H9 (cell line): ENCODE measurements at regions not wholly inside any gene's neighbourhood (a gene's known extent, or its start where the extent isn't known, plus 50 kb on each side); places are given as distances from the start of the nearest gene placed in this dataset.

Experiments
- DNase-seq: peaks from one replicate; pipeline ENCODE4 v3.0.0-alpha.2; 2017
- H2AFZ ChIP-seq: one replicate; pipeline ENCODE4 v1.6.1; 2013; ENCODE audit warnings: mild to moderate bottlenecking, low read length, control low read depth, moderate library complexity
- H2AK5ac ChIP-seq: 2 replicates; pipeline ENCODE4 v1.6.1; 2013; ENCODE audit warnings: low read length, control low read depth, mixed read lengths; ENCODE audit not compliant: insufficient read length
- H2BK120ac ChIP-seq: one replicate; pipeline ENCODE4 v1.6.1; 2013; ENCODE audit warnings: low read depth, mild to moderate bottlenecking, low read length, control low read depth, inconsistent platforms; ENCODE audit not compliant: poor library complexity, severe bottlenecking
- H2BK12ac ChIP-seq: 2 replicates; pipeline ENCODE4 v1.6.1; 2013; ENCODE audit warnings: low read length, control low read depth, mixed read lengths, low read depth; ENCODE audit not compliant: insufficient read length
- H2BK15ac ChIP-seq: 2 replicates; pipeline ENCODE4 v1.6.1; 2013; ENCODE audit warnings: low read depth, low read length, control low read depth
- H2BK20ac ChIP-seq: one replicate; pipeline ENCODE4 v1.6.1; 2013; ENCODE audit warnings: low read depth, mild to moderate bottlenecking, low read length, control low read depth, inconsistent platforms; ENCODE audit not compliant: poor library complexity, severe bottlenecking
- H2BK5ac ChIP-seq: 2 replicates; pipeline ENCODE4 v1.6.1; 2013; ENCODE audit warnings: low read length, control low read depth, mixed read lengths; ENCODE audit not compliant: insufficient read length
- H3K14ac ChIP-seq: 2 replicates; pipeline ENCODE4 v1.6.1; 2013; ENCODE audit warnings: low read length, control low read depth; ENCODE audit not compliant: insufficient read depth
- H3K18ac ChIP-seq: 2 replicates; pipeline ENCODE4 v1.6.1; 2013; ENCODE audit warnings: low read depth, mild to moderate bottlenecking, mixed read lengths, low read length, control low read depth; ENCODE audit not compliant: insufficient read length
- H3K23ac ChIP-seq: 2 replicates; pipeline ENCODE4 v1.6.1; 2013; ENCODE audit warnings: low read length, control low read depth, mixed read lengths, low read depth; ENCODE audit not compliant: insufficient read length
- H3K23me2 ChIP-seq: 2 replicates; pipeline ENCODE4 v1.6.1; 2013; ENCODE audit warnings: low read depth, mild to moderate bottlenecking, mixed read lengths, low read length, control low read depth; ENCODE audit not compliant: insufficient read length, poor library complexity, severe bottlenecking
- H3K27ac ChIP-seq: 2 replicates; pipeline ENCODE4 v1.5.1; 2013; ENCODE audit warnings: low read length, control low read depth, mixed read lengths, low read depth; ENCODE audit not compliant: insufficient read length
- H3K27me3 ChIP-seq: 2 replicates; pipeline ENCODE4 v1.6.1; 2013; ENCODE audit warnings: low read length, control low read depth, inconsistent platforms; ENCODE audit not compliant: insufficient read depth
- H3K4ac ChIP-seq: 2 replicates; pipeline ENCODE4 v1.6.1; 2013; ENCODE audit warnings: low read depth, mild to moderate bottlenecking, control low read depth, inconsistent platforms, low read length, moderate library complexity
- H3K4me1 ChIP-seq: 2 replicates; pipeline ENCODE4 v1.6.1; 2013; ENCODE audit warnings: low read length, control low read depth, inconsistent platforms; ENCODE audit not compliant: insufficient read depth
- H3K4me2 ChIP-seq: 2 replicates; pipeline ENCODE4 v1.6.1; 2013; ENCODE audit warnings: low read length, control low read depth, mixed read lengths; ENCODE audit not compliant: insufficient read length, insufficient read depth
- H3K56ac ChIP-seq: 2 replicates; pipeline ENCODE4 v1.6.1; 2013; ENCODE audit warnings: low read depth, mild to moderate bottlenecking, mixed read lengths, low read length, control low read depth; ENCODE audit not compliant: insufficient read length
- H3K79me1 ChIP-seq: 2 replicates; pipeline ENCODE4 v1.6.1; 2013; ENCODE audit warnings: low read depth, mild to moderate bottlenecking, moderate library complexity, low read length, control low read depth, inconsistent platforms; ENCODE audit not compliant: insufficient read depth, poor library complexity, severe bottlenecking
- H3K79me2 ChIP-seq: 2 replicates; pipeline ENCODE4 v1.6.1; 2013; ENCODE audit warnings: low read length, control low read depth, inconsistent platforms; ENCODE audit not compliant: insufficient read depth
- H3K9ac ChIP-seq: 2 replicates; pipeline ENCODE4 v1.6.1; 2013; ENCODE audit warnings: low read length, control low read depth, mixed read lengths; ENCODE audit not compliant: insufficient read length; ENCODE audit errors: extremely low read depth
- H3K9me3 ChIP-seq: one replicate; pipeline ENCODE4 v1.6.1; 2013; ENCODE audit warnings: low read depth, low read length, inconsistent platforms; ENCODE audit not compliant: control insufficient read depth
- H3T11ph ChIP-seq: one replicate; pipeline ENCODE4 v1.6.1; 2013; ENCODE audit warnings: mild to moderate bottlenecking, low read length, control low read depth, inconsistent platforms
- H4K20me1 ChIP-seq: one replicate; pipeline ENCODE4 v1.6.1; 2013; ENCODE audit not compliant: control insufficient read depth, insufficient read length, insufficient read depth
- H4K5ac ChIP-seq: 2 replicates; pipeline ENCODE4 v1.6.1; 2013; ENCODE audit warnings: low read depth, mild to moderate bottlenecking, mixed read lengths, low read length, control low read depth; ENCODE audit not compliant: insufficient read length
- H4K8ac ChIP-seq: replicated peaks from 2 replicates; pipeline ENCODE4 v1.6.1; 2013; ENCODE audit warnings: low read length, control low read depth, mixed read lengths, low read depth; ENCODE audit not compliant: insufficient read length
- H4K91ac ChIP-seq: 2 replicates; pipeline ENCODE4 v1.6.1; 2013; ENCODE audit warnings: low read depth, mild to moderate bottlenecking, moderate library complexity, mixed read lengths, low read length, control low read depth; ENCODE audit not compliant: insufficient read length
- H3K27ac Mint-ChIP-seq, 3 experiments: 2 replicates in 2 of 3; 3 replicates in 1 of 3; pipeline ENCODE4 v1.8.0; 2020 to 2021; ENCODE audit warnings: mixed read lengths in 3 of 3, mild to moderate bottlenecking in 1 of 3, moderate library complexity in 1 of 3
- H3K27me3 Mint-ChIP-seq: 2 replicates; pipeline ENCODE4 v1.8.0; 2021; ENCODE audit warnings: low read depth, mild to moderate bottlenecking, moderate library complexity, mixed read lengths
- H3K36me3 Mint-ChIP-seq, 3 experiments: 2 replicates in 2 of 3; 3 replicates in 1 of 3; pipeline ENCODE4 v1.8.0; 2020 to 2021; ENCODE audit warnings: low read depth in 3 of 3, mixed read lengths in 3 of 3; ENCODE audit not compliant: insufficient read depth in 1 of 3
- H3K4me1 Mint-ChIP-seq, 2 experiments: 2 replicates each; pipeline ENCODE4 v1.8.0; 2020; ENCODE audit warnings: mixed read lengths in 2 of 2
- H3K4me3 Mint-ChIP-seq, 2 experiments: 2 replicates in 1 of 2; 3 replicates in 1 of 2; pipeline ENCODE4 v1.8.0; 2020 to 2021; ENCODE audit warnings: mild to moderate bottlenecking in 2 of 2, mixed read lengths in 2 of 2, moderate library complexity in 1 of 2
- H3K9me3 Mint-ChIP-seq, 2 experiments: 2 replicates in 1 of 2; 3 replicates in 1 of 2; pipeline ENCODE4 v1.8.0; 2020; ENCODE audit warnings: mild to moderate bottlenecking in 2 of 2, mixed read lengths in 2 of 2, moderate library complexity in 1 of 2
- WGBS: extraction: QIAGEN DNeasy Blood & Tissue Kit; methylation state at CpG from one replicate; pipeline ENCODE4 v1.1.7; 2013; ENCODE audit warnings: missing lambda C conversion rate, low lambda C conversion rate, mixed read lengths; ENCODE audit not compliant: insufficient read length; ENCODE audit errors: extremely low coverage; 5-methylcytosine and 5-hydroxymethylcytosine counted together
- TF ChIP-seq, protein P1 (sequence below): fragments of 200-600 bp; sonication (generic); conservative IDR thresholded peaks from 3 replicates; pipeline ENCODE4 v1.8.0; 2021; ENCODE audit warnings: antibody characterized with exemption, mild to moderate bottlenecking

DNA sequence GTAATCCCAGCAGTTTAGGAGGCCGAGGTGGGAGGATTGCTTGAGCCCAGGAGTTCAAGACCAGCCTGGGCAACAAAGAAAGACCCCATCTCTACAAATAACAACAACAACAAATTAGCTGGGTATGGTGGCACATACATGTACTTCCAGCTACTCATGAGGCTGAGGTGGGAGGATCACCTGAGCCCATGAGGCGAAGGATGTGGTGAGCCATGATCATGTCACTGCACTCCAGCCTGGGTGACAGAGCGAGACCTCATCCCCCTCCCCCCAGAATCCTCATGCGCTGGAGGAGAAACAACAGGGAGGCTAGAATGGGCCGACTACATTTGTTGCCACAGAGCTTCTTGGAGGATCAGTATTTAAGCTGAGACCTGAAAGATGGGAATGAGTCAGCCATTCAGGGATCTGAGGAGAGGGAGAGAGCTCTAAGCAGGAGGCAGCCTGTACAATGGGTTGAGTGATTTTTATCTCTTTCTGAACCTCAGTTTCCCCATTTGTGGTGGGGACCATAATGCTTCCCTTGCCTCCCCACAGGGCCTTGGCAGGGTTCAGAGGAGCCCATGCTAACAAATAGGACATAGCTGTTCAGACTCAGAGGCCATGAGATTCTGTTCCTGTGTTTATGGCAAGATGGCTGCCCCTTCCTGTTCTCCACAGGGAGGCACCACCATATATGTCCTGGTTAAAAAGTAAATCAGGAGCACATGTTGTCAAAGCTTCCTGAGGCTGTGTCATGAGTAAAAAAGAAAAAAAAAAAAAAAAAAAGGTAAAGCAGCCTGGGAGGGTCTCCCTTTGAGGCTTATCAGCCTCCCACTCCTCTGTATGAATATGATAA, 131.4 kb upstream of the HAAO start:
- H3K79me1 ChIP-seq, result no peaks in the 10 kb centered on the region
- no peak overlapping the region for H3T11ph ChIP-seq
- no peak overlapping the region for H3K4me2 ChIP-seq
- H3K56ac ChIP-seq, result no peak overlapping the region
- peak overlapping the region; percentile 33 for H3K18ac ChIP-seq
- H3K9me3 ChIP-seq, result no peaks in the 10 kb centered on the region
- Mint-ChIP-seq H3K4me3 (no peak overlapping the region), H3K4me1 (peaks cover 64 to 73% of the 10 kb centered on the region in 2 experiments), H3K27me3 (peaks cover 2% of the 10 kb centered on the region), H3K27ac (peak overlapping the region; percentile 99 to 100 (median 99); a peak in 5 of 7 replicates), H3K36me3 (no peaks in the 10 kb centered on the region; a peak in 1 of 7 replicates), H3K9me3 (no peaks in the 10 kb centered on the region)
- H3K27me3 ChIP-seq, result no peaks in the 10 kb centered on the region; the same call in 1 of the 2 replicates
- no peaks in the 10 kb centered on the region for H3K79me2 ChIP-seq
- H2AK5ac ChIP-seq, result no peak overlapping the region
- no peak overlapping the region for H3K23ac ChIP-seq
- no peak overlapping the region for H3K4ac ChIP-seq
- H4K5ac ChIP-seq, result no peak overlapping the region
- no peak overlapping the region for H2AFZ ChIP-seq
- H2BK20ac ChIP-seq, result no peak overlapping the region
- no CpG with 5 or more reads among the region's 5 CpGs for WGBS
- H2BK5ac ChIP-seq, result no peak overlapping the region
- H3K14ac ChIP-seq, result no peak overlapping the region
- H2BK15ac ChIP-seq, result no peak overlapping the region
- no peak for DNase-seq
- no peak overlapping the region for H2BK12ac ChIP-seq
- no peak overlapping the region for H3K27ac ChIP-seq
- peaks cover 7% of the 10 kb centered on the region; the same call in 1 of the 2 replicates for H3K4me1 ChIP-seq
- no peak overlapping the region for H4K91ac ChIP-seq
- no peaks in the 10 kb centered on the region for H3K23me2 ChIP-seq
- H4K8ac ChIP-seq, result no peak overlapping the region
- TF ChIP-seq, protein P1, sequence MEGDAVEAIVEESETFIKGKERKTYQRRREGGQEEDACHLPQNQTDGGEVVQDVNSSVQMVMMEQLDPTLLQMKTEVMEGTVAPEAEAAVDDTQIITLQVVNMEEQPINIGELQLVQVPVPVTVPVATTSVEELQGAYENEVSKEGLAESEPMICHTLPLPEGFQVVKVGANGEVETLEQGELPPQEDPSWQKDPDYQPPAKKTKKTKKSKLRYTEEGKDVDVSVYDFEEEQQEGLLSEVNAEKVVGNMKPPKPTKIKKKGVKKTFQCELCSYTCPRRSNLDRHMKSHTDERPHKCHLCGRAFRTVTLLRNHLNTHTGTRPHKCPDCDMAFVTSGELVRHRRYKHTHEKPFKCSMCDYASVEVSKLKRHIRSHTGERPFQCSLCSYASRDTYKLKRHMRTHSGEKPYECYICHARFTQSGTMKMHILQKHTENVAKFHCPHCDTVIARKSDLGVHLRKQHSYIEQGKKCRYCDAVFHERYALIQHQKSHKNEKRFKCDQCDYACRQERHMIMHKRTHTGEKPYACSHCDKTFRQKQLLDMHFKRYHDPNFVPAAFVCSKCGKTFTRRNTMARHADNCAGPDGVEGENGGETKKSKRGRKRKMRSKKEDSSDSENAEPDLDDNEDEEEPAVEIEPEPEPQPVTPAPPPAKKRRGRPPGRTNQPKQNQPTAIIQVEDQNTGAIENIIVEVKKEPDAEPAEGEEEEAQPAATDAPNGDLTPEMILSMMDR, result no peak
- H2BK120ac ChIP-seq, result no peak overlapping the region
- H4K20me1 ChIP-seq, result no peaks in the 10 kb centered on the region
- no peak overlapping the region for H3K9ac ChIP-seq
